ENCODE measurements at regions not wholly inside any gene's neighbourhood (a gene's known extent, or its start where the extent isn't known, plus 50 kb on each side); places are given as distances from the start of the nearest gene placed in this dataset.
"Not testable (repeated sequence)": the region's sequence is repeated elsewhere in the genome, so short reads cannot be mapped to it uniquely, and the experiment has no call there.

DNA sequence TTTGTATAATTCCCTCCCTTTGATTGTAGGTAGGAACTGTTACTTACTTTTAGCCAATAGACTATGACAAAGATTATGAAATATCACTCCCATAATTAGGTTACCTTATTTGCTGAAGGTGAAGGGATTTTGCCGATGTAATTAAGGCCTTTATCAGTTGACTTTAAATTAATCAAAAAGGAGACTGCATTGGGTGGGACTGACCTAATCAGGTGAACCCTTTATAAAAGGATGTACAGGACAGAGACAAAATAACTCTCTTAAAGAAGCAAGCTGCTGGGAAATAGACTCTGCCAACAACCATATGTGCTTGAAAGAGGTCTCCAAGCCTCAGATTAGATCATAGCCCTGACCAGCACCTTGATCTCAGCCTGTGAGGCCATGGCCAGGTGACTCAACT, 167.6 kb downstream of the SOX3 start:
- no peak for DNase-seq

DNA sequence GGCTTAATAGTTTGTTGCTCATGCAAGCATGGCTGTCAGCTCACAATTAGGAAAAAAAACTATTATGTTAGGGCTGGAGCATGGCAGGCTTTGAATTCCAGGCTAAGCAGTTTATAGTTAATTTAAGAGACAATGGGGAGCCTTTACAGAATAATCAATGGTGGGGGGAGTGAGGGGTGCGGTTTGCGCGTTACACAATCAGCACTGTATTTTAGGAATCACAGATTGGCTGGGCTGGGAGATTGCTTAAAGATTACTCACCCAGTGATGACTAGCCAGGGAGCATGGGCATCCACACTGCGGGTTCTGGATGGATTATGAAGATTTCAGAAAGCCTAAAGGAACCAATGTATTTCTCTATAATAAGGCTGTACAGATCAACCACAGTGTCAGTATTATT, 186.6 kb downstream of the SOX3 start:
- no peak for DNase-seq

DNA sequence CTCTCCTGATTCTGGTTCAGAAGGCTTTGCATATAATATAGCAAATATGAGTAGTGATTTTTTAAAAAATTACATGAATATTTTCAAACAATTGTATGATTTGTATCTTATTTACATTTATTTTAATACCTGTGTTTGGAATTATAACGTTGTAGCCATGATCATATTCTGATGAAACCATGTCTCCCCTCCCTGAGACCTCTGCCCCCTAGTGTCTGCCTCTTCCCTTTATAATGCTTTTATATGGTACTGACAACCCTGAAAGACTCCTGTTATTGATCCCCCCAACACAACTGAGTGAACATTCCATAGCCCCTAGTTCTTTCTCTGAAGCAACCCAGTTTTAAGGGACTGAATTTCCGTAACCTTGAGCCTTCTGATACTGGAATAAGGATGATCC, 187.4 kb downstream of the SOX3 start:
- DNase-seq = no peak

DNA sequence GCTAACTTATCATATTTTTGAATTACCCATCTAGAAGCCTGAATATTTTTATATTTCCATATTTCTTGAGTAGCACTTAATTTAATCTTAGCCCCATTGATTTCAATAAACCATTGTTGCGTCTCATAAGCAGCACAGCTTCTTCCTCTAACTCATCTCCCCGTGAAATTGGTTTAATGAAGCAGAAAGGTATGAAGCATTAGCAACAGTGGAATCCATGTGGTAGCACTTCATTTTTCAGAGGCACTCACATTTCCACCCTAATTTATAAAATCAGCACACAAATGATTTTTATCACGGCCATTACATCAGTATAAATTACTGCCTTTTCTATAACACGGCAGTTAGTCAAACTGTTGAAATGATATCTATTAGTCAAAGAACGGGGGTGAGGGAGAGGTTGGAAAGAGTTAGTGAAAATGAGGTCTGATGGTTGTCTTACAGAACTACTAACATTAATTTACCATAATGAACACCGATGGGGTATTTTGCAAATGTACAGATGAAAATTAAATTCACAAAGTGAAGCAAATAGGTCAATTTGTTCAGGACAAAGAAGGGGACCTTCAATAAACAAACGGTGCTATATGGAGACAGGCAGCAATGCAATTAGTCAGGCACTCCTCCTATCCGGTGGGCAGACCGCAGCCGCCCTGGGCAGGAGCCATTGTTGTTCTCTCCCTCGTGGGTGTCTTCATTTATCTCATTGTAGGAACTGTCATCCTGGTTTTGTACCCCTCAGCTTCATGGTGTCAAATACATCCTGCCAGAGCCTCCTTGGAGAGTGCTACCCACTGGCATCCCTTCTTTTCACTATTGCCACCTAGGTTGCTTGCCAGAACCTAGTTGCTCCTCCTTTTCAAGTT, 205.7 kb downstream of the SOX3 start:
- DNase-seq = no peak

DNA sequence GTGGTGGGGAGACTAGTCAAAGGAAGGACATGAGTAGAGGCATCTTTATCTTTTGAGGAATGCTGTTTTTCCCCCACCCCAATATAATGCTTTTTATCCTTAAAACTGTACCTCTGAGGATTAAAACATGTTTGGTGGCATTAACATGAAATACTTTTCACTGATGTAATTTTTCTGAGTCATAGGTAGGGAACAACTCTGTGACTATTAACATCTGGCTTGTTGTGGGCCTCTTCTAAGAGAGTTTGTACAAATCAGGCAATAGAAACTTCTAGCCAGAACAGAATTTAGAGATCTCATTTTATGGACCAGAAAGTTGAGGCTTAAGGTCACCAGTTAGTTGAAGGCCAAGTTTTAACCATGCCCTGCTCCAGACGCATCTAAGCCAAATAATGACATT, 207.6 kb downstream of the SOX3 start:
- DNase-seq = no peak

DNA sequence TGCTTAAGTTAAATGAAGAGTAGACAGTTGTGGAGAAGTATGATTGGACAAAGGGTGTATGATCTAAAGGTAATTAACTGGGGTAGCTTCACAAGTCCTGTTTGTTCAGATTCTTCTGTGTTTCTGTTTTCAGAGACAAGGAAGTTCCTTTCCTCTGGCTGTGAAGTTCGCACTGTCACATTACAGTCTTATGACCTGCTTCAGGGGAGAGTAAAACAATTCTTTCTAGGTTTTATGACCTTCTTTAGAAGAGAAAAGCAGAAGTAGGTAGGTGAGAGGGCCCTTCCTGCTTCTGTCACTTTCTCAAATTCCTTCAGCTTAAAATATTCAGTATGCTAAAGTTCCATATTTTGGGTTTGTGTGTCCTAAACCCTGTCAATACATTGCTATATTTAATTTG, 211.9 kb downstream of the SOX3 start:
- DNase-seq = no peak

DNA sequence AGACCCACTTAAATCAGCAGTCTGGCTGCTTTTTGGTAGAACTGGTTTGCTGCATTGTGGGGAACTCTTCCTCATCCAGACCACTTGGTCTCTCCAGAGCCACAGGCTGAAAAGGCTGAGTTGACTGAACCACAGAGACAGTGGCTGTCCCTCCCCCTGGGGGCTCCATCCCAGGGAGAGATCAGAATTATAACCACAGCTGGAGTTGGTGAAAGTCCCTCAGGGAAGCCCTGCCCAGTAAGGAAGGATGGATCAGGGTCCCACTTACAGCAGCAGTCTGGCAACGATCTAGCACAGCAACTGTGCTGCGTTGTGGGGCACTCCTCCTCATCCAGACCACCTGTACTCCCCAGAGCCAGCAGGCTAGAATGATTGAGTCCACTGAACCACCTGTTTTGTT, 212.7 kb downstream of the SOX3 start:
- DNase-seq = no peak

DNA sequence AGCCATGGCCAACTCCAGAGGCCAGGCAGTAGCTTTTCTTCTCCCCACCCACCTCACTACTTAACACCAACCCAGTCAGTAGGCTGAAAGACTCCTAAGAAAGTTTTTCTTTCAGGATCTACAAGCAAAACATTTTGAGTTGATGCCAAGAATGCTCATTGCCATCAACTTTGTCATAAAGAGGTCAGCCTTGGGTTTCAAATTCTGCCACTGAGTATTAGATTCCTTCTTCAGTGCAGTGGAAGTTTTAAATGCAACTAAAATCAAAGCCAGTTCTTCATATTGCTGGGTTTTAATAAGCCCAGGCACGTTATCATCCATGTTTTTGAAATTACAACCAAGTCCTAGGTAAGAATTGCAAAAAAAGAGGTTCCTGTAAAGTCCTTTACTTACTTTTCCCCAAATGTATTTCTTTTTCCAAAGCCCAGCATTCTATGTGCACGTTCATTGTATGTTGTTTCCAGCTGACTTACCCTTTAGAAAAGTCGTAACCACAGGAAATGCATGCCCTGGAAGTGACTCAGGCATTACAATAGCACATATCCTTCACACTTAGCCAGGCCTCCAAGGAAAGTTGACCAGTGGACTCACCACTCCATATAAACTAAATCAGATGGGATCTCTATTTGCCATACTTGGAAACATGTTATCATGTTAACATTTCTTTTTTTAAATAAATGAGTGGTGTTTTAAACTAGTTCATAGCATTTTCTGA, 229.9 kb downstream of the SOX3 start:
- no peak for DNase-seq

DNA sequence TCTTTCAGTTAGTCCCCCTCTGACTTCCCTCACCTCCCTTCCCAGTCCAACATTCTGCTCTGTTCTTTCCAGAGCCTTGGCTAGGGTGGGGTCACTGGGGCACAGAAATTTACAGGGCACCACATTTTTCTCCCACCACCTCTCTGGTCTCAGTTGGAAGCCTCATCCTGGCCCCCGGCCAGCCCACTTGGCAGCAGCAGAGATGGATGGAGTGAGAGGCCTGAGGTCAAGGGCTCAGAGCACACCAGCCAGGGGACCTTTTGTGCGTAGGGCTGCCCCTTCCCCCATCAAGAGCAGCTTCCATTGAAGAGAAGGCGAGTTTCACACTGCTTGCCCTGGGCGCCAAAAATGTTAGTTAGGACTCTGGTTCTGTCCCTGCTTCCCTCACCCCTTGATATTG, 230.9 kb downstream of the SOX3 start:
- DNase-seq = no peak

DNA sequence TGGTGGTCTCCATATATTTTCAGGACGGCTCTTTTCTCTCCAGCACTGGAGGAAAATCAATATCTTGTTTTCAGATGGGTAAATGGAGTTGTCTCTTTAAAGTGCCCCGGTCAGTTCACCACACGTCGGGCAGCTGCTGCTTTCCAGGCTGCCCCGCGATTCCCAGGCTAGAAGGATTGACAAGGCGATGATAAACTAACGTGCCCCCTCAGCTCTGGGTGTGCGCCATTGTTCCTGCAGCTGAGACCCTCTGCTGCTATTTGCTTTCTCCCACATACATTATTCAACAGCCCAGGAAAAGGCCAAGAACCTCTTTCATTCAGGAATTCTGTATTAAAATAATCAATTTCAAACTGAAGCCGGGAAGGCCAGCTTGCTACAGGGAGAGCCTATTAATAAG, 254.5 kb downstream of the SOX3 start:
- DNase-seq = no peak

DNA sequence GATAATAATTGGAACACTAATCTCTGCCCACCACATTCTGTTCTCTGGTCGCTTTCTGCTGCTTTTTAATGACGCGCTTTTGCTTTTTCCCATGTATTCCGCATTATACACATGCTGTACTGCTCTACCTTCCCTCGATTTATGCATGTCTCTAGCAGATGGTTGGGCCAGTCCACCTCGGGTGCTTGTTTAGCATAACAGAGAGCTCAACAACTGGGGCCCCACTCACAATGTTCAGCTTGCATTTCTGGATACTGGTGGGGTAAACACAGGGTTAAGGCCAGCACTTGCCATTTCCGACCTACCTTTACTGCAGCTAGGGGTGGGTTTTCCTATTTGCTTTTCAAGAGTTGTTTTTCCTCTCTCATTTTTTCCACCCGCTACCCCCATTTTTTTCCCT, 255.8 kb downstream of the SOX3 start:
- no peak for DNase-seq

DNA sequence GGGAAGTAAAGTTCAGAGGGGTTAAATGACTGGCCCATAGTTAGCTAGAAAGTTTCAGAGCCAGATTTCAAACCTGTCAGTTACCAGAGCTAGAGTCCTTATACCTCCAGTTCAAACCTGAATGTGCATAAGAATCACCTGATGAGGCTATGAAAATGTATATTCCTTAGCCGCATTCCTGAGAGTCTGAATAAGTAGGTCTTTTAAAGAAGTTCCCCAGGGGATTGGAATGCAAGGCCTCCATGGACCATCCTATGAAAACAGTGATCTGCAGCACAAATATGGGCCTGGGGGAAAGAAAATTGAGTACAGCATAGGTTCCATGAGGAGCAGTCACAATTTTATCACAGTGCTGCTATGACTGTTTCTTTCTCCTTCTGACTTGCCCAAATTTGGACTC, 263.9 kb upstream of the CXorf66 start:
- no peak for DNase-seq

DNA sequence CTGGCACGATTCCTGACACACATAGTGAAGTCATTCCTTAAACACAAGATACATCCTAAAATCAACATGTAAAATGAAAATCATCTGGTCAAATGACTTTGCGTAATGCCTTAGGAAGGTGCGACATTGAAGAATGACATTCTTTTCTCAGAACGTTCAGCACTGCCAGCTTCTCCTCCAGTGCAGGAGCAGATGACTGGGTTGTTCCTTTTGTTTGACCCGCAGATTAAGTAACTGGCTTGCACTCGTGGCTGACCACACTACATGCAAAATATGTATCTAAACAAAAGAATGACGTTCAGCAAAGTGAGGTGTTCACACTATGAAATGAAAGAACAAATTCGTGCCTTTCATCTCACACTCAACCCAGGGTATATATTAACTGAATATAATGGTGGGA, 260.7 kb upstream of the CXorf66 start:
- DNase-seq = not testable (repeated sequence)

DNA sequence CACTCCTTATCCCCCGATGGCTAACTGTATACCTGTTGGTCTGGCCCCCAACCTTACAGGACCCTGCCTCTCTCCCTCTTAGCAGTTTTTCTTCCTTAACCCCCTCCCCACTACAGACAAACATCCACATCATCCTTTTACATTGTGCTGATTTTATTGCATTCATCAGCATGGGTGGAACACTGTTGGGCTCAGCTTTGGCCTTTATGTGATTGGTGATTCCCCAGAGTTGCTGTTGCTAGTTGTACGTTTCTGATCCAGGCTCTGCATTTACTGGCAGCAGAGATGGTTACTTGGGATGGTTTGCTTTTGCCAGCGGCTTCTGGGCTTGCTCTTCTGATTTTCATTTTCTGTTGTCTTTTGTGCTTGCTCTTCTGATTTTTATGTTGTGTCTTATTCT, 250.6 kb upstream of the CXorf66 start:
- not testable (repeated sequence) for DNase-seq

DNA sequence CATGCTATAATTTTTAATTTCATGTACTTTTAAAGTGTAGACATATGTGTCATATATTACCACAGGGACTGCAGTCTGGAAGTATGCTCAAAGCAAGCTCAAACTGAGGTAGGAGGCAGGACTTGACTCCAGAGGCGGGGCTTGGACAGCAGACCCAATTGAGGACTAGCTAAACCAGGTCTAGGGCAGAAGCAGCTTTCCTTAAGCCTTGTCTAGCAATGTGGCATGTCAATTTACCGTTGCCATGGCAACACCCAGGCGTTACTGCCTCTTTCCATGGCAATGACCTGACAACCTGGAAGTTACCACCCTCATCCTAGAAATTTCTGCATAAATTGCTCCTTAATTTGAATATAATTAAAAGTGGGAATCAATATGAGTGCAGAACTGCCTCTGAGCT, 249.2 kb upstream of the CXorf66 start:
- not testable (repeated sequence) for DNase-seq

DNA sequence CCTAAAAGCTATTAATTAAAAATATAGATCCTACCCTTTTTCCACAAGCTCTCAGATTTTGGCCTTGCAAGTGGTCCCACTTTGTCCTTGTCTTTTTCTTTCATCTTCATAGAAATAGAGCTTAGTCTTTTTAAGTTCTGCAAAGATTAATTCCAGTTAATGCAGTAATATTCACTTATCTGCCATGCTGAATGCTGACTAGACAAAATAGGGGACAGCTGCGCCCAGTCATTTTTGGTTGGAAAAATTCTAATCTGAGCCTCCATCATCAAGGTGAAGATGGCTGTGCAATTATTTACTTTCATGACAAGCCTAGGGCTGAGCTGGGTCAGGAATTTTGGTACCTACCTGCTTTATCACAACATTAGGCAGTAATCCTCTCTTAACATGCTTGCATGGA, 241.3 kb upstream of the CXorf66 start:
- no peak for DNase-seq

DNA sequence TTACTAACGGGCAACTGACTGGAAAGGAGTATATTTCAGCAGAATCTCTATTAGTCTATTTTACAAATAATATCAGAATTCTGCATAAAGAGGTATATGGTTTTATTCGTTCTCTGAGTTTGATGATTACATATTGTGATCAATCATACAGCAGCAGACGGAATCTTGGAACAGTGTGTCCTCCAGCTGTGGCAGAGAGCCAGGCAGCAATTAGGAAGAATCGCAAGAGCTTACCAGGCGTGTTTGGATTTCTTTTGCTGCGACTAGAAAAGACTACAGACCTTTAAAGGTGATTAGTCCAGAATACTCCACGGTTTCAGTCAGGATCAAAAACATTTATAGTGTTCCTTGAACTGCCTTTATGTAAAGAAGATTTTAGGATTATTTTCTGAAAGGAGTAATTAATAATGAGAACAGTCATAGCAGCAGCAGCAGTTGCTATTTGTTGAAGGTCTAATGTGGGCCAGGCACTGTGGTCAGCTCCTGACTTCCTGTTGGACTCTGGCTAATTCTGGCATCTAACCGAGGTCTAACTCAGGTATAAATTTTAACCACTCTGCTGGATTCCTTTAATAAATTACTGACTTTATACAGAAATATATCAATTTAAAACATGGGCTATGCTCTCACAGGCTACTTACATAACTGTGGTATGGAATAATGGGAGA, 225.3 kb upstream of the CXorf66 start:
- no peak for DNase-seq

DNA sequence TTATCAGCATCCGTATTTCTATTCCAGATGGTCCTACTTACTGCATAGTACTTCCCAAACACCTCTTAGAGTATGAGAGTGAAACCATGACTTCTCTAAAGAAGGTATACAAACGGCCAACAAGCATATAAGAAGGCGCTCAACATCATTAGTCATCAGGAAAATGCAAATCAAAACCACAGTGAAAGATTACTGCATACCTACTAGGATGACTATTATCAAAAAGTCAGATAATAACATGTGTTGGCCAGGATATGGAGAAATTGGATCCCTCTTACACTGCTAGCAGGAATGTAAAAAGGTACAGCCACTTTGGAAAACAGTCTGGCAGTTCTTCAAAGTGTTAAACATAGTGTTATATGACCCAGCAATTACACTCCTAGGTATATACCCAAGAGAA, 215.3 kb upstream of the CXorf66 start:
- no peak for DNase-seq

DNA sequence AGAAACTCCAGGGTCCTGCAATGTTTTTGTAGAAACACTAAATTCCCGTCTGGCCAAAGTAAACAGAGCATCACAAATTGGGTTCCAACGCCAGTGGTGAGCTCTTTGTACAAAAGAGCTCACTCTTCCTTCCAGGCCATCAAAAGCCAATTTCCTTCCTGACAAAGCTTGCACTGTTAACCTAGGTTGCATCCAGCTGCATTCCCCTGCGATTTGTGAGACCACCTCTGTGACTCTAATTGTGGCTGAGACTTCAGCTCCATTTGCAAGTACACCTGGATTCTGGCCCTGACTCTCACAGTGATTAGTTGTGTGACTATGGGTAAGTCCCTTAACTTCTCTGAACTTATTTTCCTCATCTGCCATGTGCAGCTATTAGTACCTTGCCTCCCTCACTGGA, 212.5 kb upstream of the CXorf66 start:
- DNase-seq = no peak

DNA sequence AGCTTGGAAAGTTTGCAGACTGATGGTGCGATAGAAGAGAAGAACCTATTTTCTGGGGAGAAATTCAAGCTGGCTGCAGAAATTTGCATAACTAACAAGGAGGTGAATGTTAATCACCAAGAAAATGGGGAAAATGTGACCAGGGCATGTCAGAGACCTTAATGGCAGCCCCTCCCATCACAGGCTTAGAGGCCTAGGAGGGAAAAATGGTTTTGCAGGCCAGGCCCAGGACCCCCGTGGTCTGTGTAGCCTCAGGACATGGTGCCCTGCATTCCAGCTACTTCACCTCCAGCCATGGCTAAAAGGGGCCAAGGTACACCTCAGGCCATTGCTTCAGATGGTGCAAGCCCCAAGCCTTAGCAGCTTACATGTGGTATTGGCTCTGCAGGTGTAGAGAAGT, 207.1 kb upstream of the CXorf66 start:
- DNase-seq = no peak

DNA sequence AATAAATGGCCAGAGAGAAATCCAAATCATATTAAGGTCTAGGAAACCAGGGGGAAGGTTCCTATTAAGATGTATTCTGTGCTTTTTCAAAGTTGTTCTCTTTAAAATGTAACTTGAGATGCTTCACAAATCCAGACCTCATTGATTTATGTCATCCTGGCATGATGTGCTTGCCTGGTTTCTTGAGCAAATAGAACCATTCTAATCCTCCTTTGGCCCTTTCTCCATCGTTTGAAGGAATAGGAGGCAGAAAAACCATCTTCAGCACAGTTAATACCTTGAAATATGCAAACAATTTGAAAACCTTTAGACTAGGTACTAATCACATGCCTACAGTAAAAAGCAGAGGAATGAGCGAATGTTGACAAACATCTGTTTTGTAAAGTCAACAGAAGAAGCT, 202.2 kb upstream of the CXorf66 start:
- DNase-seq = no peak

DNA sequence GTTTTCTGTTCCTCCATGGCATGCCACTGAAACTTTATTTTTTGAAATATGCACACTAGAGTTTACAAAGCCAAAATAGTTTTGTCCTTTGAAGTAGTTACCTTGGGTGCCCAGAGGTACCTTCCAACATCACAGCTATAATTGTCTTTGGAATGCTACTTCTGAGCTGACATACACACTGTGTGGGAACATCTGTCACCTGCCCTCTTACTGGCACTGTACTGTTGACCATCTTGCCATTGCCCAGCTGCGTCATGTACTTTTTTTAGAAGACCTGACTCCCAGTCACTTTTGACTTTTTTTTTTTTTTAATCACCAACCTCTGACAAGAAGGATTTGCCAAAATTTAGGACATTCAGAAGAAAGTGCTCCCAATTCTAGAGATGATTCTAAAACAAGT, 200.5 kb upstream of the CXorf66 start:
- no peak for DNase-seq

DNA sequence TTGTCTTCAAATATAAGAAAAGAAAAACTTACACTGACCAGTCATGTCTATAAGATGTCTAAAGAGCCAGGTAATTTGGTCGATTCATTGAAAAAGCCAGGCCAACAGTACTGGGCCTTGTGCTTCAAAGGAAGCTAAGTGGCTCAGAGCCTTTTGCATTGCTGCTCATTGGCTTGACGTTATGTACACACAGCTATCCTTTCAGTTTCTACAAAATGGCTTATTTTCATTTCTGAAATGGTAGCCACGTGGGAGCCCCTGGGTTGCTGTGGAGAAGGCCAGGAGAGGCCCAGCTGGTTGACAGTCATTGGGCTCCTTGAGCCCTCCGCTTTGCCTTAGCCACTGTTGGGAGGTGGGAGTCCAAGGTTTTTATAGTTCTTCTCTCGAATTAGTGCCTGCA, 199.1 kb upstream of the CXorf66 start:
- DNase-seq = no peak

Data from effector CD8-positive, alpha-beta T cell (primary cell).